Mesothelial cell of epicardium (in vitro differentiated cells): ENCODE measurements at regions not wholly inside any gene's neighbourhood (a gene's known extent, or its start where the extent isn't known, plus 50 kb on each side); places are given as distances from the start of the nearest gene placed in this dataset.

ENCODE experiments used
- DNase-seq, 2 experiments: peaks; one replicate each; pipeline ENCODE4 v3.0.0; 2021; ENCODE audit warnings: low spot score in 2 of 2; ENCODE audit not compliant: unreplicated experiment in 2 of 2
- H3K27ac Mint-ChIP-seq: 2 replicates; pipeline ENCODE4 v1.8.0; 2021; ENCODE audit warnings: mixed read lengths
- H3K27me3 Mint-ChIP-seq: 2 replicates; pipeline ENCODE4 v1.8.0; 2021; ENCODE audit warnings: low read depth, mixed read lengths
- H3K36me3 Mint-ChIP-seq: 2 replicates; pipeline ENCODE4 v1.8.0; 2021; ENCODE audit warnings: mixed read lengths
- H3K4me1 Mint-ChIP-seq: 2 replicates; pipeline ENCODE4 v1.8.0; 2021; ENCODE audit warnings: mixed read lengths
- H3K4me3 Mint-ChIP-seq: 2 replicates; pipeline ENCODE4 v1.8.0; 2021; ENCODE audit warnings: mild to moderate bottlenecking, moderate library complexity, mixed read lengths
- H3K9me3 Mint-ChIP-seq: 2 replicates; pipeline ENCODE4 v1.8.0; 2021; ENCODE audit warnings: mixed read lengths
- CTCF ChIP-seq: fragments of 200-600 bp; sonication (generic); IDR thresholded peaks from one replicate; pipeline ENCODE4 v1.5.0; 2021; ENCODE audit warnings: antibody characterized with exemption; ENCODE audit not compliant: unreplicated experiment

DNA sequence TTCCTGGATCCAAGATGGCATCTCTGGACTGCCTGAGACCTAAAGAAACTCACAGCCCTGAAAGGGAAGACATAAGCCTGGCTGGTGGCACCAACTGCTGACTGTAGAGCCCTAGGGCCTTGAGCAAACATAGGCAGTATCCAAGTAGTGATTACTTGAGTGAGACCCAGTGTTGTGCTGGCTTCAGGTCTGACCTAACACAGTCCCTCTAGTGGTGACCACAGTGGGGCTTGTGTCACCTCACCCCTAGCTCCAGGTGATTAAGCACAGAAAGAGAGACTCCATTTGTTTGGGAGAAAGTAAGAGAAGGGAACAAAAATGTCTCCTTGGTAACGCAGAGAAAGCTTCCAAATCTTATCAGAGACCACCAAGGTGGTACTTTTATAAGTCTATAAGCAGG, 496.3 kb upstream of the HTR2C start:
- Mint-ChIP-seq H3K36me3 (peaks cover 11% of the 10 kb centered on the region), H3K4me1 (peaks cover 10% of the 10 kb centered on the region), H3K4me3 (no peak overlapping the region), H3K9me3 (peaks cover 39% of the 10 kb centered on the region), H3K27me3 (no peaks in the 10 kb centered on the region), H3K27ac (no peak overlapping the region)
- no peak for TF ChIP-seq CTCF
- DNase-seq: no peak

GRCh38 chrX:114077773-114078172, 506.1 kb upstream of the HTR2C start:
- no peak for TF ChIP-seq CTCF
- no peak overlapping the region for H3K4me3 Mint-ChIP-seq
- H3K4me1 Mint-ChIP-seq: peaks cover 20% of the 10 kb centered on the region
- H3K27ac Mint-ChIP-seq: no peak overlapping the region
- no peak for DNase-seq
- H3K36me3 Mint-ChIP-seq: no peaks in the 10 kb centered on the region
- no peaks in the 10 kb centered on the region for H3K9me3 Mint-ChIP-seq
- H3K27me3 Mint-ChIP-seq: no peaks in the 10 kb centered on the region

GRCh38 chrX:114075073-114075673, 508.7 kb upstream of the HTR2C start:
- Mint-ChIP-seq H3K27ac (no peak overlapping the region), H3K4me1 (peaks cover 20% of the 10 kb centered on the region), H3K9me3 (peaks cover 4% of the 10 kb centered on the region), H3K27me3 (no peaks in the 10 kb centered on the region), H3K4me3 (no peak overlapping the region), H3K36me3 (no peaks in the 10 kb centered on the region)
- peak; percentile 78 for TF ChIP-seq CTCF
- DNase-seq: no peak

- H3K4me3 Mint-ChIP-seq: no peak overlapping the region
- no peak for TF ChIP-seq CTCF
- no peak for DNase-seq
- H3K27me3 Mint-ChIP-seq: no peaks in the 10 kb centered on the region
- H3K36me3 Mint-ChIP-seq: no peaks in the 10 kb centered on the region
- H3K27ac Mint-ChIP-seq: no peak overlapping the region
- peaks cover 4% of the 10 kb centered on the region for H3K9me3 Mint-ChIP-seq
- H3K4me1 Mint-ChIP-seq: peaks cover 20% of the 10 kb centered on the region
Observed at GRCh38 chrX:114073926-114074325, 510.0 kb upstream of the HTR2C start.

DNA sequence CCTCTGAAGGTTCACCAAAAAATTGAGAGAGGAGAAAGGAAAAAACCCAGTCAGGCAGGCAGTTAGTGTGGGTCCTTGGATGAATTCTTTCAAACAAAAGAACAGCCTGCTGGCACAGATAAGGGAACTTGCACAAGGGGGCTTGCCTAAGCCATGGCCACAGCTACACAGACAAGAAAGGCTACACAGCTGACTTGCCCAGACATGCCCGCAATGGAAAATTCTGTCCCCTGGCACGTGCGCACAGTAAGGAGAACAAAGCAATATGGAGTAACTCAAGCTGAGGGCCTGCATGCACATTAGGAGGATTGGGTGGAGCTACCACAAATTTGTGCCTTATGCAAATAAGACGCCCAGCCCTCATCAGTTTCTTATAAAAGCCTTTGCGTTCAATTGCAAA, 512.5 kb upstream of the HTR2C start:
- Mint-ChIP-seq H3K4me1 (peaks cover 19% of the 10 kb centered on the region), H3K27ac (no peak overlapping the region), H3K9me3 (peaks cover 4% of the 10 kb centered on the region), H3K36me3 (no peaks in the 10 kb centered on the region), H3K27me3 (no peaks in the 10 kb centered on the region), H3K4me3 (no peak overlapping the region)
- DNase-seq: no peak
- TF ChIP-seq CTCF: no peak

DNA sequence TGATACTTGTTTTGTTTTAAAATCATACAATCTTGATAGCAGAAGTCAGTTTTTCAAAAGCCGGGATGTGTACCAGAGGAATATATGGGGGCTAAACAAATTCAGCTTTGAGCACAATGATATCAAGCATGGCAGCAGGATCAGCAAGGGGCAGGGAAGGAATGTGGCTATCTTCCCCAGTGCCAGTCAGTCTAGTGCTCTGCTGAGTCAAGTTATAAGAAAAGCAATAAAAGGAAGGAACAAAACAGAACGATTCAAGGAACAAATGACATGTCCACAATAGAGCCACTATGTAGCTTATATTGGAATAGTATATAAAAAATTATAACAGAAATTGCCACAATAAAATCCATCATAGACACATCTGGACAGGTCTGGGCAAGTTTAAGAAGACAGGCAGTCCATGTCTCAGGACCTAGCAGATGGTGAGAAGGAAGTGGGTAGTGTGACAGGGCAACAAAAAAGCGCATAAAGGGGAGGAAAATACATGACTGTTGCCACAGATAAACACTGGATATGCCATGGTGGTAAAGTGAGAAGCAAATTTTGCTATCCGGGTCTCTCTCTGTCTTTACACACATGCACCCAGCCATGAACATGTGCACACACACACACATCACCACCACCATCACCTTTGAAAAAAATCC, 518.2 kb upstream of the HTR2C start:
- Mint-ChIP-seq H3K27ac (no peak overlapping the region), H3K36me3 (no peaks in the 10 kb centered on the region), H3K4me1 (peaks cover 3% of the 10 kb centered on the region), H3K4me3 (no peak overlapping the region), H3K9me3 (peaks cover 3% of the 10 kb centered on the region), H3K27me3 (no peaks in the 10 kb centered on the region)
- TF ChIP-seq CTCF: no peak
- DNase-seq: no peak
